ENCODE measurements at regions not wholly inside any gene's neighbourhood (a gene's known extent, or its start where the extent isn't known, plus 50 kb on each side); places are given as distances from the start of the nearest gene placed in this dataset.
"Not testable (repeated sequence)": the region's sequence is repeated elsewhere in the genome, so short reads cannot be mapped to it uniquely, and the experiment has no call there.

DNA sequence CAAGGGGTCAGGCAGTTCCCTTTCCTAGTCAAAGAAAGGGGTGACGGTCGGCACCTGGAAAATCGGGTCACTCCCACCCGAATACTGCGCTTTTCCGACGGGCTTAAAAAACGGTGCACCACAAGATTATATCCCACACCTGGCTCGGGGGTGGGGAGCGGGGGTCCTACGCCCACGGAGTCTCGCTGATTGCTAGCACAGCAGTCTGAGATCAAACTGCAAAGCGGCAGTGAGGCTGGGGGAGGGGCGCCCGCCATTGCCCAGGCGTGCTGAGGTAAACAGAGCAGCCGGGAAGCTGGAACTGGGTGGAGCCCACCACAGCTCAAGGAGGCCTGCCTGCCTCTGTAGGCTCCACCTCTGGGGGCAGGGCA, 1890.5 kb upstream of the FLRT2 start:
- TF ChIP-seq, protein P1, sequence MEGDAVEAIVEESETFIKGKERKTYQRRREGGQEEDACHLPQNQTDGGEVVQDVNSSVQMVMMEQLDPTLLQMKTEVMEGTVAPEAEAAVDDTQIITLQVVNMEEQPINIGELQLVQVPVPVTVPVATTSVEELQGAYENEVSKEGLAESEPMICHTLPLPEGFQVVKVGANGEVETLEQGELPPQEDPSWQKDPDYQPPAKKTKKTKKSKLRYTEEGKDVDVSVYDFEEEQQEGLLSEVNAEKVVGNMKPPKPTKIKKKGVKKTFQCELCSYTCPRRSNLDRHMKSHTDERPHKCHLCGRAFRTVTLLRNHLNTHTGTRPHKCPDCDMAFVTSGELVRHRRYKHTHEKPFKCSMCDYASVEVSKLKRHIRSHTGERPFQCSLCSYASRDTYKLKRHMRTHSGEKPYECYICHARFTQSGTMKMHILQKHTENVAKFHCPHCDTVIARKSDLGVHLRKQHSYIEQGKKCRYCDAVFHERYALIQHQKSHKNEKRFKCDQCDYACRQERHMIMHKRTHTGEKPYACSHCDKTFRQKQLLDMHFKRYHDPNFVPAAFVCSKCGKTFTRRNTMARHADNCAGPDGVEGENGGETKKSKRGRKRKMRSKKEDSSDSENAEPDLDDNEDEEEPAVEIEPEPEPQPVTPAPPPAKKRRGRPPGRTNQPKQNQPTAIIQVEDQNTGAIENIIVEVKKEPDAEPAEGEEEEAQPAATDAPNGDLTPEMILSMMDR (IDR thresholded peaks at IDR 0.05; ENCODE audit: insufficient read depth, low read length): not testable (repeated sequence)
- not testable (repeated sequence) for TF ChIP-seq POLR2AphosphoS5 (IDR thresholded peaks at IDR 0.05; ENCODE audit: low read depth); REST (IDR thresholded peaks at IDR 0.05; ENCODE audit: insufficient replicate concordance, low read depth); GABPA (IDR thresholded peaks at IDR 0.05; ENCODE audit: low read depth); SPI1 (IDR thresholded peaks at IDR 0.05; ENCODE audit: borderline replicate concordance, low read depth)
